Panc1 (cell line): ENCODE measurements at regions not wholly inside any gene's neighbourhood (a gene's known extent, or its start where the extent isn't known, plus 50 kb on each side); places are given as distances from the start of the nearest gene placed in this dataset.

Source experiments
- CTCF ChIP-seq: fragments of 450-650 bp; IDR thresholded peaks from 2 replicates; pipeline ENCODE4 v1.5.1; 2017; ENCODE audit warnings: mild to moderate bottlenecking
- POLR2AphosphoS5 ChIP-seq: IDR thresholded peaks from 2 replicates; pipeline ENCODE4 v1.6.1; 2012; ENCODE audit warnings: mild to moderate bottlenecking, low read depth, low read length, moderate library complexity
- REST ChIP-seq, 2 experiments: IDR thresholded peaks; 2 replicates each; pipeline ENCODE4 v1.6.1; 2011 to 2012; ENCODE audit warnings: low read depth in 2 of 2, control low read depth in 1 of 2, low read length in 1 of 2, mild to moderate bottlenecking in 1 of 2, moderate library complexity in 1 of 2; ENCODE audit not compliant: insufficient read depth in 1 of 2
- TCF7L2 ChIP-seq: IDR thresholded peaks from 2 replicates; pipeline ENCODE4 v1.6.1; 2011; ENCODE audit warnings: mild to moderate bottlenecking, low read depth, low read length, inconsistent platforms

GRCh38 chr15:70437882-70438451 lies 325.4 kb downstream of the UACA start:
- TF ChIP-seq CTCF (no peak), TCF7L2 (no peak), REST (IDR thresholded peaks at IDR 0.05; ENCODE audit: insufficient read depth in 1 of 2, low read depth in 2 of 2, low read length in 1 of 2) (no peak), POLR2AphosphoS5 (no peak)
